CD14-positive monocyte (primary cell): ENCODE measurements at regions not wholly inside any gene's neighbourhood (a gene's known extent, or its start where the extent isn't known, plus 50 kb on each side); places are given as distances from the start of the nearest gene placed in this dataset.

Experiments used
- DNase-seq, 3 donors: peaks; one replicate each; pipeline ENCODE4 v3.0.0-alpha.2; 2011 to 2022
- H2AFZ ChIP-seq: 2 replicates; pipeline ENCODE4 v1.6.0; 2012; ENCODE audit warnings: mild to moderate bottlenecking, low read depth, low read length, inconsistent platforms; ENCODE audit not compliant: insufficient read depth, poor library complexity, severe bottlenecking
- H3K27ac ChIP-seq, 2 donors: 1 replicate in 1 of 2; 2 replicates in 1 of 2; pipeline ENCODE4 v1.5.1; 2012 to 2013; ENCODE audit warnings: low read length in 2 of 2, control low read depth in 1 of 2, inconsistent platforms in 1 of 2, low read depth in 1 of 2, mild to moderate bottlenecking in 1 of 2
- H3K27me3 ChIP-seq, 2 donors: one replicate each; pipeline versions ENCODE4 v1.6.0 to v1.6.1; 2011 to 2013; ENCODE audit warnings: low read length in 2 of 2; ENCODE audit not compliant: control insufficient read depth in 2 of 2, insufficient read depth in 2 of 2
- H3K36me3 ChIP-seq, 2 donors: replicated peaks in 1 of 2; 1 replicate in 1 of 2; 2 replicates in 1 of 2; pipeline versions ENCODE4 v1.5.1 to v1.6.1; 2012 to 2013; ENCODE audit warnings: low read length in 2 of 2, control low read depth in 1 of 2, inconsistent platforms in 1 of 2, mild to moderate bottlenecking in 1 of 2; ENCODE audit not compliant: insufficient read depth in 2 of 2, control insufficient read depth in 1 of 2
- H3K4me1 ChIP-seq, 2 donors: 1 replicate in 1 of 2; 2 replicates in 1 of 2; pipeline versions ENCODE4 v1.5.1 to v1.6.1; 2012 to 2013; ENCODE audit warnings: low read length in 2 of 2, control low read depth in 1 of 2, inconsistent platforms in 1 of 2, mild to moderate bottlenecking in 1 of 2, moderate library complexity in 1 of 2; ENCODE audit not compliant: insufficient read depth in 2 of 2, control insufficient read depth in 1 of 2
- H3K4me2 ChIP-seq: replicated peaks from 2 replicates; pipeline ENCODE3; 2012; ENCODE audit warnings: low read length, moderate library complexity, mild to moderate bottlenecking; ENCODE audit not compliant: poor library complexity, severe bottlenecking; ENCODE audit errors: extremely low read depth
- H3K4me3 ChIP-seq, 3 experiments: fragments of 200-600 bp in 1 of 3; sonication (generic) in 1 of 3; replicated peaks in 1 of 3; 1 replicate in 2 of 3; 2 replicates in 1 of 3; pipeline ENCODE4 v1.5.1; 2011 to 2013; ENCODE audit warnings: low read length in 3 of 3, mild to moderate bottlenecking in 3 of 3, control low read depth in 2 of 3, low read depth in 2 of 3, inconsistent platforms in 1 of 3, moderate library complexity in 1 of 3
- H3K79me2 ChIP-seq: 2 replicates; pipeline ENCODE4 v1.6.0; 2012; ENCODE audit warnings: mild to moderate bottlenecking, control low read depth, inconsistent platforms, low read length, moderate library complexity; ENCODE audit not compliant: insufficient read depth
- H3K9ac ChIP-seq: 2 replicates; pipeline ENCODE4 v1.6.0; 2017; ENCODE audit warnings: low read length, mild to moderate bottlenecking; ENCODE audit not compliant: insufficient read depth, poor library complexity, severe bottlenecking
- H3K9me3 ChIP-seq, 2 donors: replicated peaks in 1 of 2; 1 replicate in 1 of 2; 2 replicates in 1 of 2; pipeline versions ENCODE4 v1.5.1 to v1.6.1; 2012 to 2013; ENCODE audit warnings: low read length in 2 of 2, control low read depth in 1 of 2; ENCODE audit not compliant: control insufficient read depth in 1 of 2, insufficient read depth in 1 of 2
- H4K20me1 ChIP-seq: 2 replicates; pipeline ENCODE4 v1.6.0; 2012; ENCODE audit warnings: mild to moderate bottlenecking, low read length, control low read depth, moderate library complexity; ENCODE audit not compliant: insufficient read depth
- H3K27ac Mint-ChIP-seq, 7 donors: one replicate each; pipeline ENCODE4 v1.8.0; 2020; ENCODE audit warnings: mild to moderate bottlenecking in 7 of 7, mixed read lengths in 7 of 7, moderate library complexity in 6 of 7, inconsistent platforms in 2 of 7
- H3K27me3 Mint-ChIP-seq, 3 donors: one replicate each; pipeline ENCODE4 v1.8.0; 2021 to 2022; ENCODE audit warnings: low read depth in 3 of 3, mild to moderate bottlenecking in 3 of 3, mixed read lengths in 3 of 3, moderate library complexity in 3 of 3, inconsistent platforms in 1 of 3
- H3K36me3 Mint-ChIP-seq, 2 donors: one replicate each; pipeline ENCODE4 v1.8.0; 2020; ENCODE audit warnings: mixed read lengths in 2 of 2, inconsistent platforms in 1 of 2, mild to moderate bottlenecking in 1 of 2
- H3K4me1 Mint-ChIP-seq: one replicate; pipeline ENCODE4 v1.8.0; 2020; ENCODE audit warnings: mild to moderate bottlenecking, mixed read lengths
- H3K4me3 Mint-ChIP-seq, 2 donors: one replicate each; pipeline ENCODE4 v1.8.0; 2020; ENCODE audit warnings: mild to moderate bottlenecking in 2 of 2, mixed read lengths in 2 of 2, moderate library complexity in 1 of 2
- H3K9me3 Mint-ChIP-seq, 7 donors: one replicate each; pipeline ENCODE4 v1.8.0; 2020 to 2022; ENCODE audit warnings: mixed read lengths in 7 of 7, mild to moderate bottlenecking in 6 of 7, moderate library complexity in 6 of 7, inconsistent platforms in 2 of 7
- WGBS: methylation state at CpG from one replicate; pipeline ENCODE4 v1.1.5; 2013; ENCODE audit warnings: missing lambda C conversion rate; ENCODE audit not compliant: insufficient coverage; 5-methylcytosine and 5-hydroxymethylcytosine counted together
- intact Hi-C, 2 donors: fragments of 100-400 bp; cut with micrococcal nuclease; formaldehyde crosslinking; loops; one replicate each; pipeline versions ENCODE4 v1.15.0 to v1.15.1; 2023
- TF ChIP-seq, protein P1 (sequence below): fragments of 200-600 bp; IDR thresholded peaks from one replicate; pipeline ENCODE4 v1.8.0; 2022; ENCODE audit warnings: antibody characterized with exemption, mild to moderate bottlenecking

DNA sequence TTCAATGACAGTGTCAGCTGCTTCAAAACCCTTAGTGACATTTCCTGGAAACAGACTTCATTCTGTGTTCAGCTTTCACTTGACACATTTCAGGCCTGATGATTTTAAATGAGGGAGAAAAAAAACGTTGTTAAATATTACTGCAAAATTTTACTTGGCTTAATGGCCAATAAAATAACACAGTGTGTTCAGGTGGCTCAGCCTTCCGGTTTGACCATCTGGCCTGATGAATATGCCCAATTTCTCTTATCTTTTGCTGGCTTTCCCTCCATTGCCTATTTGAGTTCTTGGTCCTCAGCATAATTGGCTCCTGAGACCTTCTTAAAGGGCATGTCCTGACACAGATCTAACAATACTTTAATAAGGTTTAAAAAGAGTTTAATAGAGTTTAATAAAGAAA, 462.4 kb downstream of the ADRA2A start:
- Mint-ChIP-seq H3K36me3 (no peaks in the 10 kb centered on the region), H3K27me3 (peaks cover 0 to 2% (median 0%) of the 10 kb centered on the region in 3 donors), H3K4me3 (no peak overlapping the region)

DNA sequence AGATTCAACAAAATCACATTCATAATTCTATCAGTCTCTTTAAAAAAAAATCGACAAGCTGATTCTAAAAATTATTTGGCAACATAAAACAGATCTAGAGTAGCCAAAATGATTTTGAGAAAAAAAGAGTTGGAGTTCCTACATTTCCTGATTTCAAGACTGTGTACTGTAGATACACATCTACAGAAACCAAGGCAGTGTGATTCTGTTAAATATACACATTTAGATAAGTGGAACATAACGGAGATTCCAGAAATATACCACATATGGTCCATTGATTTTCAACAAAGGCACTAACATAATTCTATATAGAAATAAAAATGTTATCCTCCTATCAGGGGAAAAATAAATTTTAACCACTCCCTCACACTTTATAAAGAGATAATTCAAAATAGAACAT, 467.0 kb downstream of the ADRA2A start:
- H3K4me1 ChIP-seq = no peaks in the 10 kb centered on the region
- DNase-seq = no peak
- intact Hi-C loops = no loop called here
- Mint-ChIP-seq H3K27ac (no peak overlapping the region), H3K36me3 (no peaks in the 10 kb centered on the region), H3K27me3 (no peaks in the 10 kb centered on the region), H3K4me3 (no peak overlapping the region), H3K9me3 (peaks cover 0 to 2% (median 0%) of the 10 kb centered on the region in 7 donors), H3K4me1 (no peaks in the 10 kb centered on the region)
- TF ChIP-seq, protein P1, sequence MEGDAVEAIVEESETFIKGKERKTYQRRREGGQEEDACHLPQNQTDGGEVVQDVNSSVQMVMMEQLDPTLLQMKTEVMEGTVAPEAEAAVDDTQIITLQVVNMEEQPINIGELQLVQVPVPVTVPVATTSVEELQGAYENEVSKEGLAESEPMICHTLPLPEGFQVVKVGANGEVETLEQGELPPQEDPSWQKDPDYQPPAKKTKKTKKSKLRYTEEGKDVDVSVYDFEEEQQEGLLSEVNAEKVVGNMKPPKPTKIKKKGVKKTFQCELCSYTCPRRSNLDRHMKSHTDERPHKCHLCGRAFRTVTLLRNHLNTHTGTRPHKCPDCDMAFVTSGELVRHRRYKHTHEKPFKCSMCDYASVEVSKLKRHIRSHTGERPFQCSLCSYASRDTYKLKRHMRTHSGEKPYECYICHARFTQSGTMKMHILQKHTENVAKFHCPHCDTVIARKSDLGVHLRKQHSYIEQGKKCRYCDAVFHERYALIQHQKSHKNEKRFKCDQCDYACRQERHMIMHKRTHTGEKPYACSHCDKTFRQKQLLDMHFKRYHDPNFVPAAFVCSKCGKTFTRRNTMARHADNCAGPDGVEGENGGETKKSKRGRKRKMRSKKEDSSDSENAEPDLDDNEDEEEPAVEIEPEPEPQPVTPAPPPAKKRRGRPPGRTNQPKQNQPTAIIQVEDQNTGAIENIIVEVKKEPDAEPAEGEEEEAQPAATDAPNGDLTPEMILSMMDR = no peak
- H3K27ac ChIP-seq = no peak overlapping the region
- H3K4me3 ChIP-seq = no peak overlapping the region
- no peak overlapping the region for H3K9ac ChIP-seq
- H3K4me2 ChIP-seq = no peak overlapping the region
- no peaks in the 10 kb centered on the region for H3K27me3 ChIP-seq
- WGBS = no CpG with 5 or more reads among the region's 2 CpGs
- no peak overlapping the region for H2AFZ ChIP-seq
- H4K20me1 ChIP-seq = no peaks in the 10 kb centered on the region
- no peaks in the 10 kb centered on the region for H3K36me3 ChIP-seq
- H3K79me2 ChIP-seq = no peaks in the 10 kb centered on the region
- no peaks in the 10 kb centered on the region for H3K9me3 ChIP-seq

More for the DNA sequence above, 462.4 kb downstream of the ADRA2A start:
- TF ChIP-seq, protein P1 = no peak
- peaks cover 0 to 2% (median 0%) of the 10 kb centered on the region in 7 donors for H3K9me3 Mint-ChIP-seq
- H3K27ac Mint-ChIP-seq = no peak overlapping the region
- Histone ChIP-seq H3K27ac (no peak overlapping the region), H3K4me2 (no peak overlapping the region), H3K27me3 (no peaks in the 10 kb centered on the region), H3K4me3 (no peak overlapping the region), H3K4me1 (no peaks in the 10 kb centered on the region), H3K36me3 (no peaks in the 10 kb centered on the region), H3K9me3 (no peaks in the 10 kb centered on the region), H4K20me1 (no peaks in the 10 kb centered on the region), H3K9ac (no peak overlapping the region), H2AFZ (no peak overlapping the region), H3K79me2 (no peaks in the 10 kb centered on the region)
- WGBS = 100% methylated on average over 1 of the region's 2 CpGs
- no peaks in the 10 kb centered on the region for H3K4me1 Mint-ChIP-seq
- intact Hi-C loops = no loop called here
- DNase-seq = no peak
